Skin of body (tissue), 1 donor: ENCODE measurements at regions not wholly inside any gene's neighbourhood (a gene's known extent, or its start where the extent isn't known, plus 50 kb on each side); places are given as distances from the start of the nearest gene placed in this dataset.

Experiments used
- DNase-seq: peaks from one replicate; lab custom pipeline; 2025; lab: John Stamatoyannopoulos, UW

DNA sequence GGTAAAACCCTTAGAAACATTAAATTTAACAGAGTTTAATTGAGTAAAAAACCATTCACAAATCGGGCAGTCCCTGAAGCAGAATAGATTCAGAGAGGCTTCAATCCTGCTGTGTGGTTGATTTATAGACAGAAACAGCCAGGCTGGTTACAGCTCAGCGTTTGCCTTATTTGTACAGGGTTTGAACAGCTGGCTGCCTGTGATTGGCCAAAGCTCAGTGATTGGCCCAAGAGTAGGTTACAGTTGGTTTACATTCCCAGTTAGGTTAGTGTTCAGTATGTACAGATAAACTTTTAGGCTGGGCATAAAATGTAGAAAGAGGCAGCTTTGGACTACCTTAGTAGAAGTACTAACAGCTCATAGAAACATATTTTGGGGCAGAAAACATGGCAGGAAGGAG, 210.4 kb upstream of the ELAC2 start:
- no peak for DNase-seq

DNA sequence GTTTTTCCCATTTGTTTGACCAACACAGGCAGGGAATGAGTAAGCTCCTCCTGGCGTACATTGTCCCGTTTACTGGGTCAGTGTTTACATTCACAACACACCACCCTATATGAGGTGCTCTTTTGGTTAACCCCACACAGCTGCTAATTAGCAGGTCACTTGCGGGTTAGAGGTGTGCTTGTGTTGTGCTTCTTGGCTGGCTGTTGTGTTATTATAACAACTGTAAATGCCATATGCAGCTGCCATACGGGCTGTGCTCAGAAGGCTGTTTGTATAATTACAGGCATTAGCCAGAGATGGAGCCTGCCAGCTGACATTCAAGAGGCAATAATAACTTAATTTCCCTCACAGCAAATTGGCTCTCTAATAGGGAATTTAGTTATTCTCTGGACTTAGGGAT, 205.1 kb upstream of the ELAC2 start:
- DNase-seq = no peak

DNA sequence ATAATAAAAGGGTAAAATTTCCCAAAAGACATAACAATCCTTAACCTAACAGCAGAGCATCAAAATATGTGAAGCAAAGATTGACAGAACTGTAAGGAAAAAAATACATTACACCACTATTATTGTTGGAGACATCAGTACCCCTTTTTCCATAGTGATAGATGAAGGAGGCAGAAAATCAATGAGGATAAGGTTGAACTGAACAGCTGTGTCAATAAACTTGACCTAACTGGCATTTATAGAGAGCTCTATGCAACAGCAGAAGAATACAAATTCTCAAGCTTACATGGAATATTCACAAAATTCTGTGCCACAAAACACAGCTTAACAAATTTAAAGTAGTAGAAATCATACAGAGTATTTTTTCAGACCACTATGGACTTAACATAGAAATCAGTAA, 195.0 kb upstream of the ELAC2 start:
- DNase-seq = no peak

DNA sequence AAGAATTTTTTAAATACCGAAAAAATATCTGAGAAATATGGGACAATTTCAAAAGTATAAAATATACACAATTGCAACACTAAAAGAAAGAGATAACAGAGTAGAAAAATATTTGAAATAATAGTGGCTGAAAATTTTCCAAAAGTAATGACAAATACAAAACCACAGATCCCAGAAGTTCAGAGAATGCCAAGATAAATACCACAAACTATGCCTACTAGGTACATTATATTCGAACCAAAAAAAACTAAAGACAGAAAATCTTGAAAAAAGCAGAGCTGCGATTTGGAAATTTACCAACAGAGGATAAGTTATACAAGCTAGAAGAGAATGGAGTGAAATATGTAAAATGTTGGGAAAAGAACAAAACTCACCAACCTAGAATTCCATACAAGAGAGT, 191.3 kb upstream of the ELAC2 start:
- no peak for DNase-seq

DNA sequence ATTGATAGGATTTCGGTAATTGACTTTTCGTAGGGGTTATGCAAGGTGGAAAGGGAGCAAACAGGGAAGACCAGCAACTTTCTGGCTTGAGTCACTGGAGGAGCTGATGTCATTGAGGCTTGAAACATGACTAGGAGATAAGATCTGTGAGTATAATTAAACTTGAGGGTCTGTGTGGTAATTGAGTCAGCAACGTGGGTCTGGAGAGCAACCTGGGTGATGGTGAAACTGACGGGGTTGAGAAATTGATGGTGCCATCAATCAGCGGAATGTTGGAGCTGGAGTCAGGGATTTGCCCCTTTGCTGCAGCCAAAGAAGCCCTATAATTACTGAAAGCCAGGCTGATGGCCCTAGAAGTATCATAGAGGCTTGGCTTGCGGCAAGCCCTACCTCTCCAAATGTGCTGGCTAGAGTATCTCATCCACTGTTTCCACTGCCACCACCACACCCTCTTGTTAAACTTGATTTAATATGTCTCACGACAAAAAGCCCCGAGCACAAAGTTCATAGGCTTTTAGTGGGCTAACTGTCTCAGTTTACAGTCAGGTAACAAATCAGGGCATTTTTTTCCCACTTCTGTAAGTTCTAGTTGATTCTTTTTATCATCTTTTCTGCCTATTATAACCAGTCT, 186.9 kb upstream of the ELAC2 start:
- DNase-seq = no peak

DNA sequence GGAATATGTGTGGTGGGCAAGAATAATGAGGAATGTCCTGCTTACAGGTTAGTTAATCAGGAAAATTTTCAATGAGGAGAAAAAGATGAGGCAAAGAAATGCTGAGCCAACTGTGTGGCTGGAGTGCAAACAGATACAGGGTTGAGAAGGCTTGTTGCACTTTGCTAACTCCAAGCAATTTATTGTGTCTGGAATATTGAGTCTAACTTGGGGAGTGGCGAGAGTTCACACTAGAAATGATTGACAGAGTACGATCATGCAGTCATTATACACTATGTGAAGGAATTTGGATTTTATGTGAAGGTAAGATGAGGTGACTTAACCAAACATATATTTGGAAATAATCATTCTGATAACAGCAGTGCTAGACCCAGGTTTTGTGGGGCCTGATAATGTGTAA, 185.0 kb upstream of the ELAC2 start:
- DNase-seq = no peak

DNA sequence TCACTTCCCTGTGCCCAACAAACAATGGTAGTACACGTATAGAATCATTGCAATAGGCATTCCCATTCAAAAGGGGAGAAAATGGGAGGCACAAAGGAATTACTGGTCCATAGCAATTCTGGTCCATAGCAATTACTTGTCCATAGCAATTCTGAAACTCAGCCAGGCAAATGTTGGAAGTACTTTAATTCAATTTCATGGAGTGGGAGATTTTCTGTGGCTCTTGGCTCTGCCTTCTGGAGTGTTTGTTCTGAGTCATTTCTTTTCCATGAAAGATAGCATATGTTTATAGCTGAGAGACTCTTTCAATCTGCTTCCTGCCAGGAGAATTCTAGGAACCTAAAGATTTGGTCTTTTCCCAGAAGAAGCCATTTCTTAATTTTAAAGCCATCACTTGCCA, 182.8 kb upstream of the ELAC2 start:
- no peak for DNase-seq

DNA sequence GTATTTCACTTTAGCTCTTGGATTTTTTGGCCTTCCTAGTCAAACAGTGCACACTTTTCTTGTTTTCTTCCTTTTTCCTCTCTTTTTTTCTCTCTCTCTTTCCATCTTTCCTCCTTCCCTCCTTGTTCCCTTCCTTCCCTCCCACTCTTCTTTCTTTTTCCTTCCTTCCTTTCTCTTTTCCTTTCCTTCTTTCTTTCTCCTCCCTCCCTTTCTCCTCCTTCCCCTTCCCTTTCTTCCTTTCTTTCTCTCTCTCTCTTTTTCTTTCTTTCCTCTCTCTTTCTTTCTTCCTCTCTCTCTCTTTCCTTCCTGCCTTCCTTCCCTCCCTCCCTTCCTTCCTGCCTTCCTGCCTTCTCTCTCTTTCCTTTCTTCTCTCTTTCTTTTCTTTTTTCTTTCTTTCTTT, 181.6 kb upstream of the ELAC2 start:
- DNase-seq = no peak

DNA sequence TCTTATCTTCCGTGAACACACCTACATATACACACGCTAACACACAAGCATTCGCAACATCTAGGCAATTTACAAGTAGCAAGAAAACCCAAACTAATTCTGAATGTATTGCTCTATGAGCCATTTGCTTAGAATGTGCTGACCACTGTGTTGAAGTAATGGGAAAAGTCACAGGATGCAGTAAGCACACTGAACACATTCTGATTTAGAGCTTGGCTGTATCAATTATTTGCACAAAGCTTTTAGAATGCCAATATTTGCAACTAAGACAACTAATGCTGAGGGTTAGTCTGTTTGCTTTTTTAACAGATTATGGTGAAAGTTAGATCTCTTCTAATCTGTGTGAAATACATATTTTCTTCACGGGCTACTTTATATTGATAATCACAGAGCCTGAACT, 179.8 kb upstream of the ELAC2 start:
- no peak for DNase-seq

DNA sequence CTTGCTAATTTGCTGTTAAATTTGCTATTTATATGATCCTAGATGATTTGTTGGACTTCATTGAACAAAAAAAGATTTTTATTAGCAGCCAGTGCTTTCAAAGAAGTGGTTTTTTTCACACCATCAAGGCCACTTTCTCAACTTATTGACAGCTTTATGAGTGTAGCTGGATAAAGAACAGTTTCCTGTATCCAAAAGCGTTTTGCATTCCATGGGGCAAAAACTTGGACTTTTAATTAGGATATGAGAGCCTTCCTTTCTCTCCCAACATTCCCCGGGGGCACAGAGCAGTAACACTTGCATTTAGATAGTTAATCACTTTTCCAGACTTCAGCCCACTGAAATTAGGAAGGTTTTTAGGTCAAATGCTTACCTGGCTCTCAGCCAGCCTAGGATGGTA, 177.1 kb upstream of the ELAC2 start:
- no peak for DNase-seq

DNA sequence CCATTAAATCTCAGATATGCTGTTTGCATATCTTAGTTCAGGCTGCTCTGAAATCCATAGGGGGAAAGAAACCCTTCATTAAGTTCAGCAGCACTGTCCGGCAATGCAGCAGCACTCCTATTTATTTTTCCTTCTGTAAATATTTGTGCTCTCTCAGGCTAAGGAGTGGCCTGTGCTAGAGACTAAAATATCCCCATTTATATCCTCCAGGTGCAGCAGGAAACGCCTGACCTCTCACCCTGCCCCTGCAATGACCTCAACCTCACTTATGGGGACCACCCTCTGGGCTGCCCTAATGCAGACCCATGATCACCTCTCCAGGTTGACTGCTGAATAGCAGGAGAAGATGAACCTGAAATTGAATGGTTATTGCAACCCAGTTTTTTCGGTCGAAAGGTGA, 165.0 kb upstream of the ELAC2 start:
- DNase-seq = no peak

DNA sequence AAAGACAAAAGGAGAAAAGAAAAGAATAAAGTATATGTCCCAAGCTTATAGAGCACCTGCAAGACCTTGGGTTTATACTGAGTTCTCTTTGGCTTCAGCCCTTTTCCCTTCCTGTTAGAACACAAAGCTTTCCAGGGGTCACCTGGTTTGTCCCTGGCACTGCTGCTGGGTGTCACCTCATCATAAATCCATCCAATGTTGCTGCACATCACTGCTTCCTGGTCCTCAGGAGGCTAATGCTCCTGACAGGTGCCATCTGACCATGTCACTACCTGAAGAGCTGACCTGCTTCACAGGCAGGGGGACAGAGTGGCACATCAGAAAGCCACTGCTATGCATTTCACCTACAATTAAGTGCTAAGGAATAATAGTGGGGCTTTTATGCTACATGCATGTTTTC, 164.6 kb upstream of the ELAC2 start:
- no peak for DNase-seq

DNA sequence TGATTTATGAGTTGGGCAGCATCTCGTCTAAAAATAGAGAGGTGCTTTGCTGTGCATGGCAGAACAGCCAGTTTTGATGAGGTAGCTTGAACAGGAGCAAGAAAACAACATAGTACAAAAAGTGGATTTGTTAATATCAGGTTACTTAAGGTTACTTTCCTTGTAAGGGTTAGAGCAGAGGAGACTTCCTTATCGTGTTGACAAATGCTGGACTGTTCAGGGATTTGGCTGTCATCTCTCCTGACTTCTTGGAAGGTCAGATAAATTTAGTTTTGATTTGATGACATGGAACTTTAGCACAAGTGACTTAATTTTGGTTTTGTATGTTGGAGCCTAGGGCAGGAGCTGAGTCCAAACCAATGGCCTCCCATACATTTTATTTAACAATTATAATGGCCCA, 163.9 kb upstream of the ELAC2 start:
- no peak for DNase-seq

DNA sequence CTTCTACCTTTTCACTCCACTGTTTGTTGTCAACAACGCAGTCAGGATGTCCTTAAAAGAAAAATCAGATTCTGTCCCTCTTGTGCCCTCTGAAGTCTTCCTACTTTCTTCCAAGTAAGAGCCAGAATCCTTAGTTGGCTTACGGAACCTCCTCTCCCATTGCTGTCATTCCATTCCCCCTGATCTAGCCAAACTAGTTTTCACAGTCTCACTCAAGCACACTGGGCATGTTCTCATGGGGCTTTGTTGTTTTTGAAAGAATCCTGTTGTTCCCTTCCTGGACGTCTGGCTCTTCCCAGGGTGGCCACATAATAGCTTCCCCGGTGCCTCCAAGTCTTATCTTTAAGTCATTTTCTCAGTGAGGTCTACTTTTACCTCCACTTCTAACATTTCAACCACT, 158.6 kb upstream of the ELAC2 start:
- DNase-seq = no peak

DNA sequence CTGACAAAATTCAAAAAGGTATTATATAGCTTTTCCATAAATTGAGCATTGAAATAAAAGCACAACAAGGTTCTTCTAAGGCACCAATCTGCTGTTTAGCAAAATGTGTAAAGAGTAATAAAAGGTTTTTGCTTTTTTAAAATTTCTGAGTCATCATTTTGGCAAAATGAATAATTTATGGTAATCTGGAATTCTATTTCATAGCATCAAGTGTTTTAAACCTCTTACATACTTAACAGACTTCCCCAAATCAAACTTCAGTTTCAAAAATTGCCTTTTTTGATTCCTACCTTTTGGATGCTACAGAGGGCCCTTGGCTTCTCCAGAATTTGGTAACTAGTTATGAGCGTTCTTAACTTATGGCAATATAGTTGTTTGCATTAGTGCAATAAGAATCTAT, 154.0 kb upstream of the ELAC2 start:
- no peak for DNase-seq

DNA sequence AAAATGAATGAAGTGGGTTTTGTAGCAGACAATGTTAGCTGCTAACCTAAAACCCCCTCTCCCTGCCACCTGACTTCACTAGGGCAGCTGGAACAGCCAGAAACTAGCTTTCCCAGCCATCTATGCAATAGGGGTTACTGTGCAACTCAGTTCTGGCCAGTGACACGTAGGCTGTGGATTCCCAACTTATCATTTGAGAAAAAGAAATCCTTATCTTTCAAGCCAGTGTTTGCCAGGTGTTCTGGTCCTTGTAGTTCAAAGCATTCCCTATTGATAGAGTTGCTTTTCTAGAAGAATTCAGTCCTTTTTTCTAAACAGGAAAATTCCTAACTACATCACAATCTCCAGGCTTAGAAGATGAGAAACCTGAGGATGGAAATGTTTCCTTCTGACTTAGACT, 144.5 kb upstream of the ELAC2 start:
- no peak for DNase-seq

DNA sequence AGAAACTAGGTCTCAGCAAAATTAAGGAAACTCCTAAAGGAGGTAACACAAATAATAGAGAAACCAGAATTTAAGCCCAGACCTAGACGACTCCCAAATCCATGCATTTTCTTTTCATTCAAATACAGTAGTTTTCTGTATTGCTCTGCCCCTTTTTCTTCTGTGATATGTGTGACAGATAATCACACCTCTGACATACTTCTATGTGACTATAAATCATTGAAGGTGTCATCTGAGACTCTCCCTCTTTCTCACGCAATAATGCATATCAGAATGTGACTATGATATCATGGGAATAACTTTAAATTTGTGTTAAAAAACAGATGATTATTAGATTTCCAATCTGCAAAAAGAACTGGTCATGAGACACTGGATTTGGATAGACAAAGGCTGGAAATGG, 143.0 kb upstream of the ELAC2 start:
- no peak for DNase-seq

DNA sequence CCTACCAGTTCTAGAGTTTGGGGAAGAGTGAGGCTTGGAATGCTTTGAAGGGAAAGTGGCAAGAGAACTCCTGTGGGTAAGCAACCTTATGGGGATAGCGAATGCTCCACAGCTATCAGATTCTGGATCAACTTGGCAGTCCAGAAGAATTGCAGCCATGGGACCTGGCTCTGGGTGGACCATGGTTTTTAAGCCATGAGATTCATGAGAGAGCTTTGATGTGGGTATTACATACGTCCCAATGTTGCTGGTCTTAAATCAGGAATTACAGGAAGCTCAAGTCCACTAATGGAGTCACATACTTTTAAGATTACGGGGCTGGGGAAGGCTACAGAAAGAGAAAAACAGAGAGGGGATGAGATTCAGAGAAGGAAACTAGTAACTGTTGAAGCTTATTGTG, 142.5 kb upstream of the ELAC2 start:
- no peak for DNase-seq

DNA sequence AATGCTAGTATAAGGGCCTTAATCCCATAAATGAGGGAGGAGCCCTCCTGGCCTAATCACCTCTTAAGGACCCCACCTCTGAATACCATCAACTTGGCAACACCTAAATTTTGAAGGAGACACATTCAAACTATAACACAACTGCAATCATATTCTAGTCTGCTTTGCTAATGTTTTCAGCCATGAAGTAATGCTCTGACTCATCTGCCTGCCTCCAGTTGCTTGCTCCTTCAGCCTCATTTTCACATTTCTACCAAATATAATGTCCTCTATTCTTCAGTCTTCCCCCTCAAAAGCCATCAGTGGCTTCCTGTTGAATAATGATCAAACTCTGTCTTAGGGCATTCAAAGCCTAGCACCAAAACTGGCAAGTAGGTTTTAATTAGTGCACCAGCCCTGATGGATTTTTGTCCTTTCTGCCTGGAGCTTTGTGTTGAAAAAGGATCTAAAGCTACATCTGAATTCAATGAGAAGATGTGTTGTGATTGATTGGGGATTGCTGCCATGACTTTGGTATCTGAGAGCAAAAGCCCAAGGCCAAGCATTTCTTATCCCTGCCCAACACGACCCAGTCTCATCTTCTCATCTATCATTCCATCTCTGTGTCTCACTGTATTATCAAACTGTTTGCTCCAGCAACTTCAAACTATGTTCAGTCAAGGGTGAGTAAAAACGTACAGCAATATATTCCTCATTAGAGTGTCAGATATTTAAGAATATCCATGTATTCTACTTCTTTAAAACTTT, 140.8 kb upstream of the ELAC2 start:
- DNase-seq = no peak

DNA sequence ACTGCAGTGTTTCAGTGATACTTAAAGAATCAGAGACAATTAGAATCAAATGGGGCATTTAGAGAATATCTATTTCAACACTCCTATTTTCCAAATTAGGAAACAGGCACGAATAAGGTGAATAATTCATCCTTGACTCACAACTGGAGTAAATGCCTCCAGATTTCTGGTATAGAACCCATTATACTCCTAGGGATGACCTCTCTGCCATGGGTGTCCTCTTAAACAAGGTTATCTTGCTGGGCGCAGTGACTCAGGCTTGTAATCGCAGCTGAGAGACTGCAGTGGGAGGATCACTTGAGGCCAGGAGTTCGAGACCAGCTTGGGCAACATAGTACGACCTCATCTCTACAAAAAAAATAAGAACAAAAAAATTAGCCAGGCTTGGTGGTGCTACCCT, 139.8 kb upstream of the ELAC2 start:
- no peak for DNase-seq

DNA sequence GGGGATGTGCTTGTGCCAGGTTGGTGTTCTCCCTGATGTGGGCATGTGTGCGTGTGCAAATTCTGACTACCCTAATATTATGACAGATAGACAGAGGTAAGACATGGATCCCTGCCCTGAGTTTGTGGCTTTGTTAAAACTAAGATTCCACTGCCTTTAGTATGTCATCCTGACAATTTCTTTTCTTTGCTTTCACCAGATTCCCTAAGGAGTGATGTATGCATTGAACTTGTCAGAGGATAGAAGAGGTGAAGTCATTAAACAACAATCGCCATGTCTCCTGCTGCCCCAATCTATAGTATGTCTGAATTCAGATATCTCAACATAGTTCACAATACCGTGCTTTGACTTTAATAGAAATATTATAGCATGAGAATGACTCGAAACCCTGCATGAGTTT, 137.1 kb upstream of the ELAC2 start:
- no peak for DNase-seq

DNA sequence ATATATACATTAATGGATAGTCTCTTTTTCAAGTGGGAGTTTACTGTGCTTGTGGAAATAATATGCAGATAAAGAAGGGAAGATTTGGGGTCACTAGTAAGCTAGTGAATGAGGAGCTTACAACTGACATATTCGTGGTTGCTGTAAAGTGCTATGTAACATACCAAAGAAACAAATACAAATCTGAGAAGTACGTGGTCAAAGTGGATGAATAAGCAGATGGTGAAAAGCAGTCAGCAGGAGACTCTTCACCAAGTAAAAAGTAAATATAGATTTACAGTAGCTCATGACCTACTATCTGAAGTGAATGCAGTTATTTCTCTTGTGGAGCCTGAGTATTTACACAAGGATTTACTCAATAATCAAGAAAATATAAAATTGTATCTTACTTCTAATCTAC, 136.6 kb upstream of the ELAC2 start:
- DNase-seq = no peak

DNA sequence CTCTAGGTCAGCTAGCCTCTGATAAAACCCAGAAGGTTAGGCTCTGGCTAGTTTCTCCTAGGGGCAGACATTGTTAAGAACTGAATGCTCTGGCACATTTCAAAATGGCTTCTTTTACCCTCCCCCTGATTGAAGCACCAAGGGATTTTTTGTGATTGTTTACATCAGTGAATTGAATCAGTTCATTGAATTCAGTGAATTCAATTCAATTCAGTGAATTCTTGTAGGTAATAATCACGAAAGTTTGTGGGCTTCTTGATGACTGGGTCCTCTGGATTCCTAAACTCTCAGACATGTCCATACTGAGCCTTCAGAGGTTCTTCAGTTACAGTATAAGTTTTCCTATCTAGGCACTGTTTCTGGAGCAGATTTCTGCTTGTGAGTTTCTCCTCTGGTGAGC, 135.2 kb upstream of the ELAC2 start:
- DNase-seq = no peak

DNA sequence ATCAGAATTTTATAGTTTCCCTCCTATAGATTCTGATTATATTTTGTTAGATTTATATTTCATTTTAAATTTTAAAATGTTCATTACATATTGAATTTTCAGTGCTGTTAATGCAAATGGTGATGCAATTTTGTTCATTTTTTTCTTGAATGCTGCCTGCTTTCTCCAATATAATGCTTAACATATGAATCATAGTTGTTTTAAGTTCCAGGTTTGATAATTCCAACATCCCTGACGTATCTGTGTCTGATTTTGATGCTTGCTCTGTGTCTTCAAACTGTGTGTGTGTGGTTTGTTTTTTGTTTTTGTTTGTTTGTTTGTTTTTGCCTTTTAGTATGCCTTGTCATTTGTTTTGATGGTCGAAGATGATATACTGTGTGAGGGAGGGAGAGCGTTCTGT, 134.7 kb upstream of the ELAC2 start:
- no peak for DNase-seq
